ENCODE measurements at regions not wholly inside any gene's neighbourhood (a gene's known extent, or its start where the extent isn't known, plus 50 kb on each side); places are given as distances from the start of the nearest gene placed in this dataset.

DNA sequence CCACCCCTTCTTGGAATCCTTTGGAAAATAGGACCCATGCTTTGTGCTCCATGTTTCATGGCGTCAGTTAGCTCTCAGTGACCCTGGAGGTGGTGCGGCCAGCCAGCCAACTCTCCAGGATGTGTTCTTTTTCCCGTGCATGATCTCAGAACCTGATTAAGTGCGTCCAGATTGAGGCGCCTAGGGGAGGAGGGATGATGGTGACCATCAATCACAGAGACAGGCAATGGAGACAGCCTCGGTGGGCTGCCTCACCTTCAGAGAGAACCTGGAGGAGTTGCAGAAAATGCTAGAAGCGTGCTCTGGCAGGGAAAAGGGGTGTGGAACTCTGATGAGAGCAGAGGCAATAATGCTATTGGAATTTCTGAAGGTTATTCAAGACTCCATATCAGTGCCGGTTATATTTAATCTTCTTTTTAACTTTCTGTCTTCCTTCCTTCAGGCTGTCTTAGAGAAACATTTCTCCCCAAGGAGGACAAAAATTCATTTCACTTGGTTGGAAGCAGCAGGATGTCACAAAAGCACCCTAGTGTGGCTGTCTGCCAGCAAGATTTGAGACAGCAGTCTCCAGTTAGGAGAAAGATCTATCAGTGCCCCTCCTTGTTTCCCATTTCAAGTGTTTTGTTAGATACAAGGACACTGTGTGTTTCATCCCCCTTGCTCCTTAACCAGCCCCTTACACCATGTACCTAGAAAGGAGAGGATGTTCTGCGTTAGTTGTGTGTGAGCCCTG lies 53.3 kb upstream of the IGF1 start:
- no peak overlapping the region for H3K27ac ChIP-seq
- no peak overlapping the region for H3K4me2 ChIP-seq
- 88% methylated on average over 9 of the region's 9 CpGs for WGBS (ENCODE audit: low lambda C conversion rate, missing lambda C conversion rate)
- no peaks in the 10 kb centered on the region for H3K9me3 ChIP-seq (ENCODE audit: low read depth)
- H3K79me2 ChIP-seq: no peaks in the 10 kb centered on the region
- H3K4me1 ChIP-seq (ENCODE audit: insufficient read depth): peaks cover 20% of the 10 kb centered on the region
- no peaks in the 10 kb centered on the region for H3K36me3 ChIP-seq (replicated peaks; ENCODE audit: insufficient read depth, low read depth)
- no peak for DNase-seq (ENCODE audit: low spot score)
- H4K20me1 ChIP-seq (ENCODE audit: insufficient read depth, poor library complexity, severe bottlenecking): no peaks in the 10 kb centered on the region
- H3K27me3 ChIP-seq: no peaks in the 10 kb centered on the region
- H2AFZ ChIP-seq: no peak overlapping the region
- H3K9me2 ChIP-seq (replicated peaks; ENCODE audit: insufficient read depth): no peaks in the 10 kb centered on the region
- H3K4me3 ChIP-seq: no peak overlapping the region
- no peak for TF ChIP-seq EZH2 (IDR thresholded peaks at IDR 0.05; ENCODE audit: borderline replicate concordance)
- no peak for TF ChIP-seq EZH2phosphoT487 (IDR thresholded peaks at IDR 0.05; ENCODE audit: low read depth, severe bottlenecking, unreplicated experiment)
- TF ChIP-seq, protein P1, sequence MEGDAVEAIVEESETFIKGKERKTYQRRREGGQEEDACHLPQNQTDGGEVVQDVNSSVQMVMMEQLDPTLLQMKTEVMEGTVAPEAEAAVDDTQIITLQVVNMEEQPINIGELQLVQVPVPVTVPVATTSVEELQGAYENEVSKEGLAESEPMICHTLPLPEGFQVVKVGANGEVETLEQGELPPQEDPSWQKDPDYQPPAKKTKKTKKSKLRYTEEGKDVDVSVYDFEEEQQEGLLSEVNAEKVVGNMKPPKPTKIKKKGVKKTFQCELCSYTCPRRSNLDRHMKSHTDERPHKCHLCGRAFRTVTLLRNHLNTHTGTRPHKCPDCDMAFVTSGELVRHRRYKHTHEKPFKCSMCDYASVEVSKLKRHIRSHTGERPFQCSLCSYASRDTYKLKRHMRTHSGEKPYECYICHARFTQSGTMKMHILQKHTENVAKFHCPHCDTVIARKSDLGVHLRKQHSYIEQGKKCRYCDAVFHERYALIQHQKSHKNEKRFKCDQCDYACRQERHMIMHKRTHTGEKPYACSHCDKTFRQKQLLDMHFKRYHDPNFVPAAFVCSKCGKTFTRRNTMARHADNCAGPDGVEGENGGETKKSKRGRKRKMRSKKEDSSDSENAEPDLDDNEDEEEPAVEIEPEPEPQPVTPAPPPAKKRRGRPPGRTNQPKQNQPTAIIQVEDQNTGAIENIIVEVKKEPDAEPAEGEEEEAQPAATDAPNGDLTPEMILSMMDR (IDR thresholded peaks at IDR 0.05; ENCODE audit: poor library complexity): no peak

Data from hepatocyte (in vitro differentiated cells).